K562 (cell line): ENCODE measurements at regions not wholly inside any gene's neighbourhood (a gene's known extent, or its start where the extent isn't known, plus 50 kb on each side); places are given as distances from the start of the nearest gene placed in this dataset.

Experiments used
- ATAC-seq: fragments of 200-7000 bp; cut with Tn5 transposase; 3 replicates; pipeline ENCODE4 v1.9.1; 2020; ENCODE audit warnings: moderate library complexity
- BruUV-seq: library from RNA; stranded (reverse); fragments of 400-500 nt; replicated peaks from 2 replicates; lab custom pipeline; 2021; lab: Mats Ljungman, UMichigan
- CTCF ChIA-PET: fragments of 300-600 bp; formaldehyde crosslinking; extraction: SDS; loops from one replicate; lab custom pipeline; 2021; ENCODE audit warnings: low intra/inter-chr PET ratio; lab: Yijun Ruan, JAX
- POLR2A ChIA-PET: fragments of 300-600, 350-650 bp; sonication (Branson Sonifier 250); formaldehyde crosslinking; extraction: SDS; loops from one replicate; lab custom pipeline; 2021; ENCODE audit warnings: antibody characterized with exemption, inconsistent platforms; lab: Yijun Ruan, JAX
- DNase-seq, 4 experiments: peaks; one replicate each; pipeline versions ENCODE4 v3.0.0 to v3.0.0-alpha.2; 2011 to 2018; ENCODE audit warnings: low spot score in 3 of 4, mixed read lengths in 3 of 4; ENCODE audit errors: extremely low read depth in 1 of 4
- FAIRE-seq: peaks from 2 replicates; lab custom pipeline; 2011; peaks lifted over from hg19 to GRCh38; lab: Jason Lieb, UNC
- H2AFZ ChIP-seq: 2 replicates; pipeline ENCODE4 v1.6.0; 2011; ENCODE audit warnings: low read depth, low read length, control low read depth, inconsistent platforms
- H3K27ac ChIP-seq: fragments of 200-600 bp; 3 replicates; pipeline ENCODE4 v1.8.0; 2011; ENCODE audit warnings: low read depth, mild to moderate bottlenecking, control low read depth, inconsistent platforms, low read length, moderate library complexity, mixed read lengths; ENCODE audit errors: extremely low read depth
- H3K27me3 ChIP-seq, 2 experiments: fragments of 300-600 bp in 1 of 2; 2 replicates in 1 of 2; 3 replicates in 1 of 2; pipeline versions ENCODE4 v1.6.0 to v1.8.0; 2011; ENCODE audit warnings: inconsistent platforms in 2 of 2, low read length in 2 of 2, mild to moderate bottlenecking in 1 of 2, mixed read lengths in 1 of 2, moderate library complexity in 1 of 2; ENCODE audit not compliant: control insufficient read depth in 2 of 2, insufficient read depth in 2 of 2
- H3K36me3 ChIP-seq: fragments of 300-600 bp; 3 replicates; pipeline ENCODE4 v1.8.0; 2011; ENCODE audit warnings: mild to moderate bottlenecking, low read length, inconsistent platforms; ENCODE audit not compliant: control insufficient read depth, insufficient read depth
- H3K4me1 ChIP-seq, 2 experiments: fragments of 200-600 bp in 1 of 2; replicated peaks in 1 of 2; 2 replicates in 1 of 2; 3 replicates in 1 of 2; pipeline versions ENCODE4 v1.5.1 to v1.8.0; 2011; ENCODE audit warnings: inconsistent platforms in 2 of 2, low read length in 2 of 2, mild to moderate bottlenecking in 1 of 2, mixed read lengths in 1 of 2, moderate library complexity in 1 of 2; ENCODE audit not compliant: control insufficient read depth in 2 of 2, insufficient read depth in 2 of 2
- H3K4me2 ChIP-seq: 2 replicates; pipeline ENCODE4 v1.6.1; 2011; ENCODE audit warnings: low read length, control low read depth, inconsistent platforms, mixed read lengths; ENCODE audit not compliant: insufficient read depth
- H3K4me3 ChIP-seq: fragments of 200-600 bp; sonication (generic), shearing (Covaris generic); 2 replicates; pipeline ENCODE4 v1.5.1; 2016; ENCODE audit warnings: control low read depth, inconsistent platforms
- H3K79me2 ChIP-seq: fragments of 200-600 bp; 3 replicates; pipeline ENCODE4 v1.8.0; 2011; ENCODE audit warnings: low read length, inconsistent platforms; ENCODE audit not compliant: control insufficient read depth, insufficient read depth
- H3K9ac ChIP-seq, 2 experiments: 2 replicates each; pipeline versions ENCODE4 v1.6.0 to v1.6.1; 2011; ENCODE audit warnings: low read depth in 2 of 2, low read length in 2 of 2, control low read depth in 1 of 2, inconsistent platforms in 1 of 2, mild to moderate bottlenecking in 1 of 2, mixed read lengths in 1 of 2; ENCODE audit not compliant: insufficient read depth in 1 of 2
- H3K9me1 ChIP-seq: one replicate; pipeline ENCODE4 v1.6.0; 2011; ENCODE audit warnings: inconsistent platforms, mild to moderate bottlenecking, low read length, moderate library complexity; ENCODE audit not compliant: control insufficient read depth, insufficient read depth
- H3K9me3 ChIP-seq: replicated peaks from 2 replicates; pipeline ENCODE4 v1.5.1; 2011; ENCODE audit warnings: low read depth, low read length, inconsistent platforms; ENCODE audit not compliant: control insufficient read depth, insufficient read depth
- H4K20me1 ChIP-seq: replicated peaks from 2 replicates; pipeline ENCODE4 v1.6.1; 2011; ENCODE audit warnings: low read length, inconsistent platforms, mixed read lengths; ENCODE audit not compliant: control insufficient read depth, insufficient read depth
- ARID1B ChIP-seq: fragments of 450-650 bp; IDR thresholded peaks from 2 replicates; pipeline ENCODE4 v1.6.1; 2016; ENCODE audit warnings: antibody characterized with exemption, mild to moderate bottlenecking, inconsistent platforms
- CAMTA2 ChIP-seq: fragments of 250-450 bp; sonication (Bioruptor Pico); conservative IDR thresholded peaks from 2 replicates; pipeline ENCODE4 v1.5.1; 2022
- CBFB ChIP-seq: sonication (generic); formaldehyde crosslinking; IDR thresholded peaks from 2 replicates; pipeline ENCODE4 v1.4.0; 2020; ENCODE audit warnings: mild to moderate bottlenecking, missing genetic modification reagents
- ETV1 ChIP-seq: fragments of 450-650 bp; conservative IDR thresholded peaks from 2 replicates; pipeline ENCODE4 v1.6.1; 2016; ENCODE audit warnings: missing genetic modification characterization, control low read depth, low read depth, missing compliant biosample characterization
- FOXJ3 ChIP-seq: sonication (generic); formaldehyde crosslinking; IDR thresholded peaks from 2 replicates; pipeline ENCODE4 v1.4.0; 2020; ENCODE audit warnings: mild to moderate bottlenecking, missing genetic modification reagents
- KHSRP ChIP-seq: fragments of 450-650 bp; IDR thresholded peaks from 2 replicates; pipeline ENCODE4 v1.6.1; 2017
- MCM7 ChIP-seq, 2 experiments: fragments of 450-650 bp; IDR thresholded peaks; 2 replicates each; pipeline ENCODE4 v1.6.1; 2016 to 2018
- MYNN ChIP-seq, 2 experiments: sonication (generic); formaldehyde crosslinking in 1 of 2; IDR thresholded peaks; 2 replicates each; pipeline versions ENCODE4 v1.5.0 to v1.6.1; 2016 to 2020; ENCODE audit warnings: antibody characterized with exemption in 1 of 2, missing genetic modification reagents in 1 of 2
- NFATC3 ChIP-seq: fragments of 450-650 bp; IDR thresholded peaks from 2 replicates; pipeline ENCODE4 v1.6.1; 2017; ENCODE audit warnings: mild to moderate bottlenecking
- NFYB ChIP-seq: IDR thresholded peaks from 2 replicates; pipeline ENCODE4 v1.6.1; 2011; ENCODE audit warnings: mild to moderate bottlenecking, moderate library complexity; ENCODE audit not compliant: insufficient read length; ENCODE audit errors: extremely low read depth
- NONO ChIP-seq, 2 experiments: fragments of 200-400 bp in 1 of 2; fragments of 450-650 bp in 1 of 2; formaldehyde crosslinking in 1 of 2; IDR thresholded peaks; 2 replicates each; pipeline ENCODE4 v1.6.1; 2017; ENCODE audit warnings: low read depth in 2 of 2, mild to moderate bottlenecking in 2 of 2, moderate library complexity in 2 of 2, low read length in 1 of 2
- POLR2H ChIP-seq: IDR thresholded peaks from 2 replicates; pipeline ENCODE4 v1.6.1; 2016; ENCODE audit warnings: missing genetic modification characterization, low read depth, mild to moderate bottlenecking, control low read depth, missing compliant biosample characterization, moderate library complexity
- PYGO2 ChIP-seq: fragments of 450-650 bp; IDR thresholded peaks from 2 replicates; pipeline ENCODE4 v1.6.1; 2016; ENCODE audit warnings: mild to moderate bottlenecking, missing genetic modification characterization, moderate library complexity, missing compliant biosample characterization
- ZNF140 ChIP-seq: fragments of 250-450 bp; sonication (Bioruptor Pico); IDR thresholded peaks from 2 replicates; pipeline ENCODE4 v1.8.0; 2021; ENCODE audit warnings: moderate library complexity, mild to moderate bottlenecking, inconsistent platforms
- ZNF408 ChIP-seq: fragments of 250-450 bp; sonication (Bioruptor Pico); IDR thresholded peaks from 2 replicates; pipeline ENCODE4 v1.4.0; 2020; ENCODE audit warnings: low read depth, mild to moderate bottlenecking, moderate library complexity
- ZNF586 ChIP-seq: fragments of 450-650 bp; formaldehyde crosslinking; conservative IDR thresholded peaks from 2 replicates; pipeline ENCODE4 v1.4.0; 2020; ENCODE audit warnings: mild to moderate bottlenecking, moderate library complexity
- in situ Hi-C: fragments of 300-500 bp; cut with MboI; formaldehyde crosslinking; loops from 4 replicates; pipeline ENCODE4 v1.15.0; 2018; ENCODE audit warnings: inconsistent platforms, mixed read lengths
- intact Hi-C: fragments of 100-400 bp; cut with micrococcal nuclease; formaldehyde crosslinking; loops from 2 replicates; pipeline ENCODE4 v1.14.2; 2022
- TF ChIP-seq, protein P1 (sequence below): sonication (generic); formaldehyde crosslinking; IDR thresholded peaks from 2 replicates; pipeline ENCODE4 v1.8.0; 2022; ENCODE audit warnings: mild to moderate bottlenecking, missing genetic modification reagents

GRCh38 chr19:27821418-27822018 is 1391.4 kb downstream of the UQCRFS1 start:
- no peak for FAIRE-seq
- intact Hi-C loops: no loop called here
- no TSS peak for BruUV-seq

More at GRCh38 chr19:27821418-27822018, 1391.4 kb downstream of the UQCRFS1 start:
- H3K27me3 ChIP-seq: no peaks in the 10 kb centered on the region
- H4K20me1 ChIP-seq: no peaks in the 10 kb centered on the region
- no peaks in the 10 kb centered on the region for H3K9me3 ChIP-seq
- H3K4me3 ChIP-seq: no peak overlapping the region
- in situ Hi-C loops: no loop called here
- H3K79me2 ChIP-seq: no peaks in the 10 kb centered on the region
- no peak overlapping the region for H3K9ac ChIP-seq
- no peaks in the 10 kb centered on the region for H3K4me1 ChIP-seq
- ChIA-PET CTCF (no interaction called here), POLR2A (no interaction called here)
- ATAC-seq (no peak), DNase-seq (no peak)
- H2AFZ ChIP-seq: no peak overlapping the region
- TF ChIP-seq ZNF140 (CRISPR knock-in tag) (no peak), NONO (IDR thresholded peaks at IDR 0.05; ENCODE audit: low read depth in 2 of 2, low read length in 1 of 2) (no peak), MYNN (IDR thresholded peaks at IDR 0.05) (no peak), MYNN (CRISPR knock-in tag; IDR thresholded peaks at IDR 0.05) (no peak), PYGO2 (tag) (no peak), ETV1 (tag) (no peak), CBFB (no peak), FOXJ3 (CRISPR knock-in tag) (no peak), NFATC3 (no peak), POLR2H (tag) (no peak), NFYB (no peak), ARID1B (no peak), CAMTA2 (CRISPR knock-in tag) (no peak), ZNF408 (CRISPR knock-in tag) (no peak), ZNF586 (no peak), KHSRP (no peak), MCM7 (IDR thresholded peaks at IDR 0.05) (no peak)
- TF ChIP-seq, protein P1, sequence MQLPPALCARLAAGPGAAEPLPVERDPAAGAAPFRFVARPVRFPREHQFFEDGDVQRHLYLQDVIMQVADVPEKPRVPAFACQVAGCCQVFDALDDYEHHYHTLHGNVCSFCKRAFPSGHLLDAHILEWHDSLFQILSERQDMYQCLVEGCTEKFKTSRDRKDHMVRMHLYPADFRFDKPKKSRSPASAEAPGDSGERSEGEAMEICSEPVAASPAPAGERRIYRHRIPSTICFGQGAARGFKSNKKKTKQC (CRISPR knock-in tag): no peak
- no peaks in the 10 kb centered on the region for H3K36me3 ChIP-seq
- H3K4me2 ChIP-seq: no peak overlapping the region
- no peaks in the 10 kb centered on the region for H3K9me1 ChIP-seq
- H3K27ac ChIP-seq: no peak overlapping the region
